ENCODE measurements at regions not wholly inside any gene's neighbourhood (a gene's known extent, or its start where the extent isn't known, plus 50 kb on each side); places are given as distances from the start of the nearest gene placed in this dataset.

- TF ChIP-seq POLR2AphosphoS5 (IDR thresholded peaks at IDR 0.05; ENCODE audit: insufficient read depth in 1 of 2, low read depth in 1 of 2), result peak in 1 of 2 donors; percentile 19
- TF ChIP-seq POLR2A (IDR thresholded peaks at IDR 0.05), result no peak
- no peak overlapping the region for H3K27ac ChIP-seq
- H3K9me3 ChIP-seq, result no peaks in the 10 kb centered on the region
- H3K4me3 ChIP-seq, result no peak overlapping the region
- H3K27me3 ChIP-seq, result no peaks in the 10 kb centered on the region
- H3K36me3 ChIP-seq, result no peaks in the 10 kb centered on the region
- DNase-seq (ENCODE audit: extremely low spot score in 2 of 2), result no peak
- no peaks in the 10 kb centered on the region for H3K4me1 ChIP-seq
- intact Hi-C loops (cut with DNase I), result no loop called here
These were observed 510.1 kb upstream of the CFAP20DC start for GRCh38 chr3:59559721-59560435.

- Histone ChIP-seq H3K27me3 (no peaks in the 10 kb centered on the region), H3K9me3 (no peaks in the 10 kb centered on the region), H3K4me1 (no peaks in the 10 kb centered on the region), H3K4me3 (no peak overlapping the region), H3K36me3 (no peaks in the 10 kb centered on the region), H3K27ac (no peak overlapping the region)
- TF ChIP-seq POLR2AphosphoS5 (IDR thresholded peaks at IDR 0.05; ENCODE audit: insufficient read depth in 1 of 2, low read depth in 1 of 2) (no peak), POLR2A (IDR thresholded peaks at IDR 0.05) (no peak), CTCF (IDR thresholded peaks at IDR 0.05) (no peak)
- intact Hi-C loops (cut with DNase I), result no loop called here
- DNase-seq (ENCODE audit: extremely low spot score in 2 of 2), result no peak
These were observed 509.3 kb upstream of the CFAP20DC start for GRCh38 chr3:59558906-59559720.

GRCh38 chr3:59555593-59556315 lies 505.9 kb upstream of the CFAP20DC start:
- no peak for TF ChIP-seq CTCF (IDR thresholded peaks at IDR 0.05)
- no peak for TF ChIP-seq POLR2AphosphoS5 (IDR thresholded peaks at IDR 0.05; ENCODE audit: insufficient read depth in 1 of 2, low read depth in 1 of 2)
- no peak for TF ChIP-seq POLR2A (IDR thresholded peaks at IDR 0.05)
- no peaks in the 10 kb centered on the region for H3K36me3 ChIP-seq
- H3K4me1 ChIP-seq, result no peaks in the 10 kb centered on the region
- no peak overlapping the region for H3K4me3 ChIP-seq
- DNase-seq (ENCODE audit: extremely low spot score in 2 of 2), result no peak
- no peaks in the 10 kb centered on the region for H3K9me3 ChIP-seq
- H3K27ac ChIP-seq, result no peak overlapping the region
- H3K27me3 ChIP-seq, result no peaks in the 10 kb centered on the region
- intact Hi-C loops (cut with DNase I), result no loop called here

- no peak overlapping the region for H3K27ac ChIP-seq
- H3K4me1 ChIP-seq, result no peaks in the 10 kb centered on the region
- H3K27me3 ChIP-seq, result no peaks in the 10 kb centered on the region
- no peak overlapping the region for H3K4me3 ChIP-seq
- no peaks in the 10 kb centered on the region for H3K36me3 ChIP-seq
- no peaks in the 10 kb centered on the region for H3K9me3 ChIP-seq
- TF ChIP-seq POLR2A (IDR thresholded peaks at IDR 0.05) (no peak), CTCF (IDR thresholded peaks at IDR 0.05) (no peak)
- intact Hi-C loops (cut with DNase I), result no loop called here
- DNase-seq (ENCODE audit: extremely low spot score in 2 of 2), result no peak
These were observed 503.3 kb upstream of the CFAP20DC start for GRCh38 chr3:59553076-59553475.

GRCh38 chr3:59551834-59552233 lies 502.0 kb upstream of the CFAP20DC start:
- intact Hi-C loops (cut with DNase I), result no loop called here

More at GRCh38 chr3:59551834-59552233, 502.0 kb upstream of the CFAP20DC start:
- Histone ChIP-seq H3K27me3 (no peaks in the 10 kb centered on the region), H3K4me3 (no peak overlapping the region), H3K4me1 (no peaks in the 10 kb centered on the region), H3K9me3 (no peaks in the 10 kb centered on the region), H3K27ac (no peak overlapping the region), H3K36me3 (no peaks in the 10 kb centered on the region)
- DNase-seq (ENCODE audit: extremely low spot score in 2 of 2), result no peak
- no peak for TF ChIP-seq POLR2AphosphoS5 (IDR thresholded peaks at IDR 0.05; ENCODE audit: insufficient read depth in 1 of 2, low read depth in 1 of 2)
- no peak for TF ChIP-seq CTCF (IDR thresholded peaks at IDR 0.05)
- TF ChIP-seq POLR2A (IDR thresholded peaks at IDR 0.05), result no peak

All from vagina (tissue), 2 donors.